GM21723 (cell line): ENCODE measurements at regions not wholly inside any gene's neighbourhood (a gene's known extent, or its start where the extent isn't known, plus 50 kb on each side); places are given as distances from the start of the nearest gene placed in this dataset.
"Not testable (repeated sequence)": the region's sequence is repeated elsewhere in the genome, so short reads cannot be mapped to it uniquely, and the experiment has no call there.

Experiments
- ATAC-seq: cut with Tn5 transposase; IDR thresholded peaks from one replicate; pipeline ENCODE4 v1.9.1; 2021; ENCODE audit warnings: mild to moderate bottlenecking, moderate library complexity; ENCODE audit not compliant: unreplicated experiment

DNA sequence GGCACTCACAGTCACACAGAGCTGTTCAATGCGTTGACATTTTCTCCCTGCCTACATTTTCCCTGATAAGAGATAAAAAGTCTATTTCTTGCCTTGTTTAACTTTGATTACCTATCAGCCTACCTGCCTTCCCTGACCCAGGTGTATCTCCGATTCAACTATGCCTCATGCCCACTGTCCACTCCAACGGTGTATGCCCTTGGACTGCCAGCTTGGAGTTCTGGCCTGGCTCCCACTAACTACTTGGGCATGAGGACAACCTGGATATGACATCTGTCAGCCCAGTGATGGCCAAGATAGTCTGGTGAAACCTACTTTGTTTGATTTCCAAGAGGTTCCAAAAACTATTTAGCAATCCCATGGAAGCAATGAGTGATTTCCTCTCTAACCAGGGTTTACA is 93.0 kb upstream of the PELI2 start:
- ATAC-seq = no peak

DNA sequence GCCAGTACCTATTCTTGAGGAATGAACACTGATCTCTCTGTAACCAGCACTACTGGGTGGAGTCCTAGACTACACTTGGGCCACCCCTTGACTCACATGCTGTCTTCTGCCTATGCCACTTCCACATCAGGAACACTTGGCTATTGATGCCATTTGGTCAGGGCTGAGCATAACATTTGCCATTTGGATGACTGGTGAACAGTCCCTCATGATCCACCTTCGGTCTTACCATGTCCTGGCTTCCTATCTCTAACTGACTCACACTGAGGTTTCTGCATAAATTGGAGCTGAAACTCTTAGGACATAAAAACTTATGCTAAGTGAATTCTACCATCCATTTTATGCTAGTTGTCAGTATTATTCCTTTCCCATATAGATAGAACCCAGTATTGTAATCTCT is 91.7 kb upstream of the PELI2 start:
- no peak for ATAC-seq

DNA sequence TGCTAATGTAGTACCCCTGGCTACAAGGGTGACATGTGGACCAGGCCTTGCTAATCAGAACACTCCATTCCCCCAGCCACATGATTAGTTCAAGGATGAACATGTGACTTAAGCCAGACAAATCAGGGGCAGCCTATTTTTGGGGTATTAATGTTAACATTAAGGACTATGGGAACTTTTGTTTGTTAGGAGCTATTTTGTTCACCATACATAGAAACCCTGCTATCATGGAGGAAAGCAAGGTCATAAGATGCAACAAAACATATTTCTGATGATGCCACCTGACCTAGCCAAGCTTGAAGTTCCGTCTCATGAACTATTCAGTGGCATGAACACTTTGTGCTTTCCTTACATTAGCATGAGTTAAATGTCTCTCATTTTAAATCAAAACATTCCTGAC is 90.8 kb upstream of the PELI2 start:
- ATAC-seq = no peak

DNA sequence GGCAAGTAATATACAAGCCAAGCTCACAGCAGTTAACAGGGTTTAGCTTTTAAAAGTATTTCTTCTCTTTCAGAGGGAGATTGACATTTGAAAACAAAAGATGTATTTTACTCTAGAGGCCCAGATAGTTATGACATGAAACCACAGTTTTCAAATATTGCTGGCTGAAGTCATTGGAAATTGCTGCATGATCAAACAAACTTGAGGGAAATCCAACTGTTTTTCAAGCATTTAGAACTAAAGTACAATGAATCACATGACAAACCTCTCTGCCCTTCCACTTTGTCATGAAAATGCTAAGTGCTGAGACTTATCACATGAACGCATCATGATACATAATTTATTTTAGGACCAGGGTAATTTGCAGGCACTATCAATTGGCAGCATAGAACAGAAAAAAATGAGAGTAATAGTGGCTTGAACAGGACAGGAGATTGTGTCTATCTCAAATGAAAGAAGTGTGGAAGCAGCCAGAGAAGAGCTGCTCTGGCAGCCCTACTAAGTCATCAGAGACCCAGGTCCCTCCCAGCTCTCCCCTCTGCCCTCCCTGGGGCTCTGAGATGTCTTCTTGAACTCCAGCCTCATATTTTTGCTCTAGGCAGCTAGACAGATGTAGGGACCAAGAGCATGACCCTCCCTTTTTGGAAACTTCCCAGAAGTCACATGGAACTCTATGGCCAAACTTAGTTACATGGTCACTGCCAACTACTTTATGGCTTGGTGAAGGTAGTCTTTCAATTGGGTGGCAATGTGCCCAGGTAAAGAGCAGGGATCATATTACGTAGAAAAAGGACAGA is 90.1 kb upstream of the PELI2 start:
- no peak for ATAC-seq

DNA sequence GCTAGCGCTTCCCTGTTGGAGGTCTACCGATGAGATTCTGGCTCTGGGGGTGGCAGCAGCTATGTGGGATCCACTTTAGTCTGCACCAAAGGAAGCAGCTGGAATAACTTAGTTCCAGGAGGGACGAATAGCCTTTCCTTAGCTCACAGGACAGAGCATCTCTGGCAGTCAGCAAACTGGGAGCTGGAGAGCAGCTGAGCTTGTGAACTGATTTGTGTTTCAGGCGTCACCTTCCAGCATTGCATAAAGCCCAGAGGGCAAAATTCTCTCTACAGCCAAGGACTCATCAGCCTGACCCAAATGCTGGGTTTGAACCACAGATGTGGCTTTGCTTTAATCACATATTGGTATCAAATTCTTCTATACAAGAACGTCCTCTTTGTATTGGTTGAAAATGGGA is 81.9 kb upstream of the PELI2 start:
- no peak for ATAC-seq

- no peak for ATAC-seq
Measured at GRCh38 chr14:56040121-56040520, 78.1 kb upstream of the PELI2 start.

- ATAC-seq = no peak
Measured at GRCh38 chr14:56044196-56044595, 74.0 kb upstream of the PELI2 start.

DNA sequence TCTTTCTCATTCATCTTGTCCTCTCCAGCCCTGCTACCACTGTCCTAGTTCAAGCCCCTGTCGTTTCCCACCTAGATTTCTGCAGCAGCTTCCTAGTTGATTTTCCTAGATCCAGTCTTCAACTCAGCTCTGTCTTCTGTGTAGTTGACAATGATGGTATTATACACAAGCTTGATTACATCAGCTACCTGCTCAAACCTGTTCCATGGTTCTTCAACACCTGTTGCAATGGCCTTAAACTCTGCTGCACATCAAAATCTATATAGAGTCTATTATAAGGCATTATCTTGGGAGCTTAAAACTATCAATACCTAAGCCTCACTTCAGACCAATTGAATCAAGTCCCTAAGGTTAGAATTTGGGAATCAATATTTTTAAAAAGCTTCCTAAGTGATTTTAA is 71.7 kb upstream of the PELI2 start:
- ATAC-seq = no peak

DNA sequence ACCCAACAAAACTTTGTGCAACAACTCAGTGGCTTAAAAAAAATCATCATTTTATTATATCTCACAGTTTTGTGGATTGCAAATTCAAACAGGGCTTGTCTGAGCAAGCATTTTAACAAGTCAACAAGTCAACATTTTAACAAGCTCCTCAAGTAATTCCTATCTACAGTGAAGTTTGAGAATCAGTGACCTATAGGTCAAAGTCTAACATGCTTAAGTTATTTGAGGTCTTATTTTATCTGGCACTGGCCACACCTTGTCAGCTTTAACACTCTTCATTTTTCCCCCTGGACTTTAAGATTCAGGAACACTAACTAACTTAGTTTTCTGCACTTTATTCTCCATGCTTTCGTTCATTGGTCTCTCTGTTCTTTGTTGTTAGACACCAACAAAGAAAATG is 71.2 kb upstream of the PELI2 start:
- ATAC-seq = no peak

- no peak for ATAC-seq
Measured at GRCh38 chr14:56049536-56049935, 68.7 kb upstream of the PELI2 start.

DNA sequence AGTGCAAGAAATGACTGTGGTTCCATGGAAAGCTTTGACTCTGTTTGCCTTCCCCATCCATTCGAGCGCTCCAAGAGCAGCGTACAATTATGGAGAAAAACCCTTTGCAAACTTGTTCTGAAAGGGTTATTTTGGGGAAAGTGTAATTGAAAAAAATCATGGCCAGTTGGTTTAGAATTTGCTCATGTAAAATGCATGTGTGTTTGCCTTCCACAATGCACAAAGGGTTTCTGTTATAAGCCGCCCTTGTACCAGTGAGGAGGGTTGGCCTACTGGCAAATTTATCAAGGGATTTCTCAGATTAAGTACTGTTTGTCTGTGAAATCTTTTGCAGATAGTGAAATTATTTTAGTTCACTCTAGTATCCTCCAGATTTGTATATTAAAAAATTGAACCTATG is 62.7 kb upstream of the PELI2 start:
- no peak for ATAC-seq

DNA sequence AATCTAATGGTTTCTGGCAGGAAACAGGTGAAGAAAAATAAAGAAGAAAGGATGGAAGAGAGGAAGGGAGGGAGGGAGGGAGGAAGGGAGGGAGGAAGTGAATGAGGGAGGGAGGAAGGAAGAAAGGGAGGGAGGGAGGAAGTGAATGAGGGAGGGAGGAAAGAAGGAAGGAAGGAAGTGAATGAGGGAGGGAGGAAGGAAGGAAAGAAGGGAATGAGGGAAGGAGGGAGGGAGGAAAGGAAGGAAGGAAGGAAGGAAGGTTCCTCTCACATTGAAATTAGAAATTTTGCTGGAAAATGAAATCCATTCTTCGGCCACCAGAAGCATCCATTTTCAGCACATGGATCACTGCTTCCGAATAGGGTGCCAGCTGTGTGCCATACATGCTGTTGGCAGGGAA is 62.2 kb upstream of the PELI2 start:
- no peak for ATAC-seq

DNA sequence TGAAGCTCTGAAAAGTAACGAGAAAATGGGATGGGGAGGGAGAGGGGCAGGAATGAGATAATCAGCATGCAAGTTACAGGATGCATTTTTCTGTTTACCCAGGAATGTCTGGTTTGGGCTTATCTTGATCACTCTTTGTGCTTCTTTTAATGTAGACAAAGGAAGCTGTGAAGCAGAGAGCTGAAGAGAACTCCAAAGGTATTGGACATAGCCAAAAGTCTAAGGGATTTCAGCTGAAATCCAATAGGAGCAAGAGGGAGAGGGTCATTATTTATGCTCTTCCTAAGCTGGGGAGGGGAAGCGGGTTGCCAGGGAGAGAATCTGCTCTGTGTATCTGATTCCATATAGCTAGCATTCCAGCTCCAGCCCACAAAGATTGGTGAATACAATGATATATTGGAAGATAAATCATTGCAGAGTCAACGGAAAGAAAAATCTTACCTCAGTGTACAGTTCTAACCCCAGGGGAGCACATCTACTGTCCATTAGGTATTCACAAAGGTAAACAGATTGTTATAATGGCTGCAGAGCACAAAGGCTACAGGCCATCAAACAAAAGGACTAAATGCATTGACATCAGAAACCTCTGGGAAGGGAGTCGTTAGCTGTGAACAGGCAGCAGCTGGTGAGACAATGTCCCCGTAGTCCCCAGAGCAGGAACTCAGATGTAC is 61.0 kb upstream of the PELI2 start:
- ATAC-seq = no peak

DNA sequence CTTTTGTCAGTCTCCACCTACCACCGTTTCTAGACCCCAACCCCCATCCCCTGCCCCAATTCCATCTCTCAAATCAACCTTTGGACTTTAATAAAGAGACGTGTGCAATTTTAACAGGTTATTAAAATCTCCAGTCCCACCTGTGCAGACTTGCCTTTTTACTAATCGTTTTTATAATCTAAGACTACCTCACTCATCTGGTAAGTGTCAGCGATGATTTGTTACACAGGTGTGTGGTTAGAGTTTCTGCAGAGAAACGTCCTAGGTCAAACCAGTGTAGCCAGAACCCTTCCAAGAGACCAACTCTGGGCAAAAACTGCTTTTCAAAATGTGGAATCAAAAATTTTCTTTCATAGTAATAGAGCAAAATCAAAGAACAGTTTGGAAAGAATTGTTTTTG is 60.4 kb upstream of the PELI2 start:
- ATAC-seq = no peak

DNA sequence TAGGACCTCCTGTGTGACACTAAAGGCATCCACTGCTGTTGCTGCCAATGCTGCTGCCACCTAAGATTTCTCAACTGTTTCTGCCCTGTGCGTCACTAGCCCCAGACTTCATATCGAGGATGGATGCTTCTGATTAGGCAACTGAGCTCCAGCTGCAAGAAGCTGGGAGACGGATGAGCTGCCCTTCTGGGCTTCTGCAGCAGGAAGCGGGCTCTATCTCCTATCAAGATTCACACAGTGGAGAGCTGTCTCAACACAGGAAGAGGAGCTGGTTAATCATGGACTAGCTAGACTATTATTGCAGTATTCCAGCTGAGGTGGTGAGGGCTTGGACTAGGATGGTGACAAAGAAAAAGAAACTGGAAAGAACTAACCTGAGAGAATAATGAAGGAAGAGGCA is 59.2 kb upstream of the PELI2 start:
- ATAC-seq = no peak

DNA sequence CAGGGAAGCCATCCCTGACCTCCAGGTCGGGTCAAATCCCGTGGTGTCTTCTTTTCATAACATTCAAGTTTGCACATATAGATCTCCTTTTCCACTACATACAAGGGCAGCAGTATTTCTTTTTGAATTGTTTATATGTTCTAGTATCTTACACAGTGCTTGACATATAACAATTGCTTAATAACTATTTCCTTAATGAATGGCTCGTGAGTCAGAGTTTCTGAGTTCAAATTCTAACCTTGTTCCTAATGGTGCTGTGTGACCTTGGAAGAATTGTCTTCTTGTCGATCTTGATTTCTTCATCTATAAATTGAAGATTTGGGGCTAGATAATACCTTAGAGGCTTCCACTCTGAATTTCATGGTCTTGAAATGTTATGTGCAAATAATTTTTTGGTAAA is 57.2 kb upstream of the PELI2 start:
- no peak for ATAC-seq

- no peak for ATAC-seq
Measured at GRCh38 chr14:56063131-56063530, 55.1 kb upstream of the PELI2 start.

DNA sequence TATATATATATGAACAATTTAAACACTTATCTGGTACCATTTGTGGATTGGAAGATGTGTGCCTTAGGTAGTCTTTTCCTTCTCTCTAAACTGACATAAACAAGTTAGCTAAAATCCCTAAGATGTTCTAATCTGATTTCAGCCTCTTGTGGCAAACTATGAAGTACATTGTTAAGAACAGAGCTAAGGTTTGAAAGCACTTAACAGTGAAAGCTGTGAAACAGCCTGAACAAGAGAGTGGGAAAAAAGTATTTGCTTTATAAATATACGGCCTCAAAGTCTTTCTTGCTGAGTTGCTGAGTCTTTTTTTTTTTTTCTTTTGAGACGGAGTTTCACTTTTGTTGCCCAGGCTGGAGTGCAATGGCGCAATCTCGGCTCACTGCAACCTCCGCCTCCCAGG is 53.7 kb upstream of the PELI2 start:
- no peak for ATAC-seq

DNA sequence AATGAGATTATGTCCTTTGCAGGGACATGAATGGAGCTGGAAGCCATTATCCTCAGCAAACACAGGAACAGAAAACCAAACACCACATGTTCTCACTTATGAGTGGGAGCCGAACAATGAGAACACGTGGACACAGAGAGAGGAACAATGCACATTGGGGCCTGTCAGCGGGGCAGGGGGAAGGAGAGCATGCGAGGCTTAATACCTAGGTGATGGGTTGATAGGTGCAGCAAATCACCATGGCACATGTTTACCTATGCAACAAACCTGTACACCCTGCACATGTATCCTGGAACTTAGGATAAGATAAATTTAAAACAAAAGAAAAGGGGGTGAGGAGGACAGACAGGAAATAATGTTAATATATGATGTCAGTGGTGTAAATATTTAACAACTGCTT is 53.0 kb upstream of the PELI2 start:
- ATAC-seq = not testable (repeated sequence)

- ATAC-seq = no peak
Measured at GRCh38 chr14:56065621-56066290, 52.5 kb upstream of the PELI2 start.
